Hepatocyte (in vitro differentiated cells): ENCODE measurements at regions not wholly inside any gene's neighbourhood (a gene's known extent, or its start where the extent isn't known, plus 50 kb on each side); places are given as distances from the start of the nearest gene placed in this dataset.

ENCODE experiments used
- DNase-seq: peaks from one replicate; pipeline ENCODE4 v3.0.0-alpha.2; 2016; ENCODE audit warnings: low spot score
- H2AFZ ChIP-seq: fragments of 200-600 bp; sonication (generic); 2 replicates; pipeline ENCODE4 v1.6.0; 2016; ENCODE audit warnings: antibody characterized with exemption, mild to moderate bottlenecking
- H3K27ac ChIP-seq: fragments of 200-600 bp; sonication (generic); 2 replicates; pipeline ENCODE4 v1.5.1; 2016; ENCODE audit warnings: mild to moderate bottlenecking
- H3K27me3 ChIP-seq: fragments of 200-600 bp; sonication (generic); 2 replicates; pipeline ENCODE4 v1.6.1; 2016
- H3K36me3 ChIP-seq: fragments of 200-600 bp; sonication (generic); replicated peaks from 2 replicates; pipeline ENCODE4 v1.5.1; 2016; ENCODE audit warnings: low read depth; ENCODE audit not compliant: insufficient read depth
- H3K4me1 ChIP-seq: fragments of 200-600 bp; sonication (generic); 2 replicates; pipeline ENCODE4 v1.5.1; 2016; ENCODE audit warnings: mild to moderate bottlenecking, moderate library complexity; ENCODE audit not compliant: insufficient read depth
- H3K4me2 ChIP-seq: fragments of 200-600 bp; sonication (generic); 2 replicates; pipeline ENCODE4 v1.6.0; 2016
- H3K4me3 ChIP-seq: fragments of 200-600 bp; sonication (generic); 2 replicates; pipeline ENCODE4 v1.5.1; 2016; ENCODE audit warnings: mild to moderate bottlenecking
- H3K79me2 ChIP-seq: fragments of 200-600 bp; sonication (generic); 2 replicates; pipeline ENCODE4 v1.6.0; 2017; ENCODE audit warnings: mild to moderate bottlenecking
- H3K9me2 ChIP-seq: fragments of 200-600 bp; sonication (generic); replicated peaks from 2 replicates; pipeline ENCODE4 v1.6.0; 2017; ENCODE audit warnings: mild to moderate bottlenecking; ENCODE audit not compliant: insufficient read depth
- H3K9me3 ChIP-seq: fragments of 200-600 bp; sonication (generic); 2 replicates; pipeline ENCODE4 v1.5.1; 2016; ENCODE audit warnings: low read depth, mild to moderate bottlenecking
- H4K20me1 ChIP-seq: fragments of 200-600 bp; sonication (generic); 2 replicates; pipeline ENCODE4 v1.6.0; 2016; ENCODE audit warnings: mild to moderate bottlenecking; ENCODE audit not compliant: insufficient read depth, poor library complexity, severe bottlenecking
- EZH2 ChIP-seq: fragments of 200-600 bp; sonication (generic); IDR thresholded peaks from 2 replicates; pipeline ENCODE4 v1.6.1; 2016; ENCODE audit warnings: antibody characterized with exemption, mild to moderate bottlenecking, borderline replicate concordance
- EZH2phosphoT487 ChIP-seq: fragments of 200-600 bp; sonication (generic); IDR thresholded peaks from one replicate; pipeline ENCODE4 v1.6.1; 2018; ENCODE audit warnings: antibody characterized with exemption, mild to moderate bottlenecking, low read depth, moderate library complexity; ENCODE audit not compliant: unreplicated experiment, severe bottlenecking
- WGBS: methylation state at CpG from one replicate; pipeline ENCODE4 v1.1.6; 2016; ENCODE audit warnings: low lambda C conversion rate; ENCODE audit errors: missing lambda C conversion rate; 5-methylcytosine and 5-hydroxymethylcytosine counted together
- TF ChIP-seq, protein P1 (sequence below): fragments of 200-600 bp; sonication (generic); IDR thresholded peaks from 2 replicates; pipeline ENCODE4 v1.5.1; 2016; ENCODE audit warnings: antibody characterized with exemption, mild to moderate bottlenecking; ENCODE audit not compliant: poor library complexity

DNA sequence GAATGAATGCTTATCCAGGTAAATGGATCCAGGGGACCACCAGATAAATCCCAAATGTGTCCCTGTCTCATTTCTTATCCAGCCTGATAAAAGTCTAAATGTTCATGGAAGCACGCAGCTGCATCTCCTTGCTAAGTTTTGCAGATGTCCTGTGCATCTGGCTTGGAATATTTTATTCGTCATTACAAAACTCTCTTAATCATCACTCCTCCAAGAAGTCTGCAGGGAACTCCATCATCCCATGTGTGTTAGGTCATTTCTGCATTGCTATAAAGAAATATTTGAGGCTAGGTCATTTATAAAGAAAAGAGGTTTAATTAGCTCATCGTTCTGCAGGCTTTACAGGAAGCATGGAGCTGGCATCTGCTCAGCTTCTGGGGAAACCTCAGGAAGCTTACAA lies 297.2 kb downstream of the HS3ST1 start:
- TF ChIP-seq EZH2phosphoT487 (no peak), EZH2 (no peak)
- TF ChIP-seq, protein P1, sequence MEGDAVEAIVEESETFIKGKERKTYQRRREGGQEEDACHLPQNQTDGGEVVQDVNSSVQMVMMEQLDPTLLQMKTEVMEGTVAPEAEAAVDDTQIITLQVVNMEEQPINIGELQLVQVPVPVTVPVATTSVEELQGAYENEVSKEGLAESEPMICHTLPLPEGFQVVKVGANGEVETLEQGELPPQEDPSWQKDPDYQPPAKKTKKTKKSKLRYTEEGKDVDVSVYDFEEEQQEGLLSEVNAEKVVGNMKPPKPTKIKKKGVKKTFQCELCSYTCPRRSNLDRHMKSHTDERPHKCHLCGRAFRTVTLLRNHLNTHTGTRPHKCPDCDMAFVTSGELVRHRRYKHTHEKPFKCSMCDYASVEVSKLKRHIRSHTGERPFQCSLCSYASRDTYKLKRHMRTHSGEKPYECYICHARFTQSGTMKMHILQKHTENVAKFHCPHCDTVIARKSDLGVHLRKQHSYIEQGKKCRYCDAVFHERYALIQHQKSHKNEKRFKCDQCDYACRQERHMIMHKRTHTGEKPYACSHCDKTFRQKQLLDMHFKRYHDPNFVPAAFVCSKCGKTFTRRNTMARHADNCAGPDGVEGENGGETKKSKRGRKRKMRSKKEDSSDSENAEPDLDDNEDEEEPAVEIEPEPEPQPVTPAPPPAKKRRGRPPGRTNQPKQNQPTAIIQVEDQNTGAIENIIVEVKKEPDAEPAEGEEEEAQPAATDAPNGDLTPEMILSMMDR = no peak
- no peaks in the 10 kb centered on the region for H3K4me1 ChIP-seq
- H3K4me2 ChIP-seq = no peak overlapping the region
- no peaks in the 10 kb centered on the region for H3K79me2 ChIP-seq
- H3K9me3 ChIP-seq = no peaks in the 10 kb centered on the region
- no peaks in the 10 kb centered on the region for H4K20me1 ChIP-seq
- no peaks in the 10 kb centered on the region for H3K9me2 ChIP-seq
- H3K4me3 ChIP-seq = no peak overlapping the region
- 94% methylated on average over 3 of the region's 3 CpGs for WGBS
- no peaks in the 10 kb centered on the region for H3K27me3 ChIP-seq
- H3K27ac ChIP-seq = no peak overlapping the region
- no peaks in the 10 kb centered on the region for H3K36me3 ChIP-seq
- no peak for DNase-seq
- no peak overlapping the region for H2AFZ ChIP-seq

GRCh38 chr4:11130195-11130970 lies 298.3 kb downstream of the HS3ST1 start:
- Histone ChIP-seq H3K4me2 (no peak overlapping the region), H3K9me3 (no peaks in the 10 kb centered on the region), H4K20me1 (no peaks in the 10 kb centered on the region), H3K4me3 (no peak overlapping the region), H3K4me1 (no peaks in the 10 kb centered on the region), H2AFZ (no peak overlapping the region), H3K79me2 (no peaks in the 10 kb centered on the region), H3K36me3 (no peaks in the 10 kb centered on the region), H3K27ac (no peak overlapping the region), H3K9me2 (no peaks in the 10 kb centered on the region), H3K27me3 (no peaks in the 10 kb centered on the region)
- DNase-seq = no peak
- WGBS = 71% methylated on average over 4 of the region's 4 CpGs
- TF ChIP-seq EZH2 (no peak), EZH2phosphoT487 (no peak)
- TF ChIP-seq, protein P1 = no peak

DNA sequence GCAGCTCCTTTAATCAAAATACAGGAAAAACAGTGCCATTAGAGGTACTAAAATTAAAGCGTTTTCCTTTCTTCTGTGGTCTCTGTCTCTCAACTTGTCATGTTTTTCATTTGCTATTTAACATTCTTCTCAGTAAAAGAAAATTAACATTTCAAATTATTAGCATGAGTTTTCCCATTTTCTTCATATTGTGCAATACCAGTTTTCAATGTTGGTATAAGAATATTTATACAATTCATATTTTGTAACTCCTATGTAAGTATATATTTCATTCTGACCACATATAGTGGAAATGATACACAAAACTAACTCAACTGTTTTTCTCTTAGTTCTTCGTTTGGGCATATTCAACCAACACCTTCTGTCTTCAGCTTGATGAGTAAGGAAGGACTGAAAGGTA lies 308.3 kb downstream of the HS3ST1 start:
- no peaks in the 10 kb centered on the region for H3K36me3 ChIP-seq
- H3K27ac ChIP-seq = no peak overlapping the region
- no peaks in the 10 kb centered on the region for H4K20me1 ChIP-seq
- no peak for DNase-seq
- H3K9me2 ChIP-seq = no peaks in the 10 kb centered on the region
- H3K9me3 ChIP-seq = no peaks in the 10 kb centered on the region
- 95% methylated on average over 2 of the region's 2 CpGs for WGBS
- H3K4me3 ChIP-seq = no peak overlapping the region
- no peak for TF ChIP-seq EZH2phosphoT487
- TF ChIP-seq, protein P1 = no peak
- TF ChIP-seq EZH2 = no peak
- no peak overlapping the region for H3K4me2 ChIP-seq
- H2AFZ ChIP-seq = no peak overlapping the region
- H3K79me2 ChIP-seq = no peaks in the 10 kb centered on the region
- H3K4me1 ChIP-seq = no peaks in the 10 kb centered on the region
- H3K27me3 ChIP-seq = no peaks in the 10 kb centered on the region
